Cardiac muscle cell (in vitro differentiated cells and primary cell): ENCODE measurements at regions not wholly inside any gene's neighbourhood (a gene's known extent, or its start where the extent isn't known, plus 50 kb on each side); places are given as distances from the start of the nearest gene placed in this dataset.

ENCODE experiments used
- DNase-seq, 2 donors: peaks; one replicate each; pipeline versions ENCODE4 v3.0.0 to v3.0.0-alpha.2; 2010 to 2017; ENCODE audit warnings: low read depth in 1 of 2, low spot score in 1 of 2
- H3K27ac ChIP-seq: fragments of 200-600 bp; sonication (generic); 2 replicates; pipeline ENCODE4 v1.5.1; 2016
- H3K27me3 ChIP-seq: fragments of 200-600 bp; sonication (generic); 2 replicates; pipeline ENCODE4 v1.6.0; 2016; ENCODE audit warnings: control low read depth
- H3K36me3 ChIP-seq: fragments of 200-600 bp; sonication (generic); 2 replicates; pipeline ENCODE4 v1.5.1; 2016; ENCODE audit warnings: control low read depth
- H3K4me1 ChIP-seq: fragments of 200-600 bp; sonication (generic); 2 replicates; pipeline ENCODE4 v1.8.1; 2017; ENCODE audit warnings: low read depth, mild to moderate bottlenecking, mixed run types
- H3K4me3 ChIP-seq: fragments of 200-600 bp; sonication (generic); 2 replicates; pipeline ENCODE4 v1.5.1; 2016; ENCODE audit warnings: mild to moderate bottlenecking
- H3K9me3 ChIP-seq: fragments of 200-600 bp; sonication (generic); 2 replicates; pipeline ENCODE4 v1.5.1; 2017; ENCODE audit warnings: low read depth, mild to moderate bottlenecking, control low read depth
- CTCF ChIP-seq: IDR thresholded peaks from 2 replicates; pipeline ENCODE4 v1.5.1; 2012; ENCODE audit warnings: low read depth, mild to moderate bottlenecking, low read length

- no peak overlapping the region for H3K27ac ChIP-seq
- H3K9me3 ChIP-seq = no peaks in the 10 kb centered on the region
- no peak for TF ChIP-seq CTCF
- no peak for DNase-seq
- H3K4me1 ChIP-seq = no peaks in the 10 kb centered on the region
- H3K4me3 ChIP-seq = no peak overlapping the region
- no peaks in the 10 kb centered on the region for H3K36me3 ChIP-seq
- no peaks in the 10 kb centered on the region for H3K27me3 ChIP-seq
Measured at GRCh38 chr17:22467720-22468119, 775.4 kb downstream of the KCNJ18 start.

GRCh38 chr17:22469101-22469880, 777.0 kb downstream of the KCNJ18 start:
- Histone ChIP-seq H3K4me1 (no peaks in the 10 kb centered on the region), H3K4me3 (no peak overlapping the region), H3K27ac (no peak overlapping the region), H3K9me3 (no peaks in the 10 kb centered on the region), H3K27me3 (no peaks in the 10 kb centered on the region), H3K36me3 (no peaks in the 10 kb centered on the region)
- no peak for DNase-seq
- TF ChIP-seq CTCF = no peak

- no peak for DNase-seq
- no peaks in the 10 kb centered on the region for H3K36me3 ChIP-seq
- H3K27me3 ChIP-seq = no peaks in the 10 kb centered on the region
- TF ChIP-seq CTCF = no peak
- no peaks in the 10 kb centered on the region for H3K9me3 ChIP-seq
- no peak overlapping the region for H3K27ac ChIP-seq
- H3K4me1 ChIP-seq = no peaks in the 10 kb centered on the region
- H3K4me3 ChIP-seq = no peak overlapping the region
Measured at GRCh38 chr17:22469941-22470340, 777.6 kb downstream of the KCNJ18 start.

- Histone ChIP-seq H3K27me3 (no peaks in the 10 kb centered on the region), H3K4me1 (no peaks in the 10 kb centered on the region), H3K4me3 (no peak overlapping the region), H3K27ac (no peak overlapping the region), H3K36me3 (no peaks in the 10 kb centered on the region), H3K9me3 (no peaks in the 10 kb centered on the region)
- DNase-seq = no peak
- no peak for TF ChIP-seq CTCF
Measured at GRCh38 chr17:22470411-22471175, 778.3 kb downstream of the KCNJ18 start.

GRCh38 chr17:22484826-22485225, 792.5 kb downstream of the KCNJ18 start:
- no peak for TF ChIP-seq CTCF
- no peak for DNase-seq
- Histone ChIP-seq H3K4me3 (no peak overlapping the region), H3K9me3 (no peaks in the 10 kb centered on the region), H3K36me3 (no peaks in the 10 kb centered on the region), H3K27ac (no peak overlapping the region), H3K4me1 (no peaks in the 10 kb centered on the region), H3K27me3 (no peaks in the 10 kb centered on the region)
